ENCODE measurements at regions not wholly inside any gene's neighbourhood (a gene's known extent, or its start where the extent isn't known, plus 50 kb on each side); places are given as distances from the start of the nearest gene placed in this dataset.

DNA sequence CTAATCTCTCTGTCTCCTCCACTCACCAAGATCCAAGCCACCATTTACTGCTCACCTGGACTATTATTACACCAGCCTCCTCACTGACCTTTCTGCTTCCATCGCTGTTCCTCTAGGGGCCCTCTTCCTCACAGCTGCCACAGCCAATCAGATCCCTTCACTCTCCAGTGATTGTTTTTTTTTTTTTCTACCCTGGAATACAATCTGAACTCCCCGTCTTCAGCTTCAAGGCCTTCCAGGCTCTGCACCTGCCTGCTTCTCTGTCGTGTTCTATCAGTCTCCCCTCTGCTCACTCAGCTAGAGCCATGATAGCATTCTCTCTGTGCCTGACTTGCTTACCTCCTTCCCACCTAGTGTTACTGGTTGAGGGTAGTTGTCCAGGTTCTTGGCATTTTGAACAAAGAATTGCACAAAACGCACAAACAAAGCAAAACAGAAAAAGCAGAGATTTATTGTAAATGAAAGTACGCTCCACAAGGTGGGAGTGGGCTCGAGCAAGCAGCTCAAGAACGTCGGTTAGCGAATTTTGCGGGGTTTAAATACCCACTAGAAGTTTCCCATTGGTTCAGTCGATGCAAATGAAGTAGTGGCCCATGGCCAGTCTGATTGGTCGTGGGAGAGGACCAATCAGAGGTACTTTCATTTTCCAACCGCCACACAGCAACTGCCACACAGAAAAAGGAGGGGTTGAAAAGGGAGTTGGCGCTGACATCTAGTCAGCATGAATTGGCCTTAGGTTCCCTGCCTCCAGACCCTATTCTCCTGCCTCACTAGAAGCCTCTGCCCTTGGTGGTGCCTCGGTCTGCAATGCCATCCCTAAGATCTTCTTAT lies 188.9 kb downstream of the TLE3 start:
- Histone ChIP-seq H2AFZ (ENCODE audit: low read length) (no peak overlapping the region), H3K4me2 (ENCODE audit: low read length) (no peak overlapping the region), H3K36me3 (ENCODE audit: insufficient read depth, low read length) (no peaks in the 10 kb centered on the region), H3K27ac (ENCODE audit: low read depth, low read length, poor library complexity, severe bottlenecking) (no peak overlapping the region), H3K79me2 (ENCODE audit: insufficient read depth, low read depth, low read length) (no peaks in the 10 kb centered on the region), H3K4me3 (ENCODE audit: low read depth, low read length, poor library complexity, severe bottlenecking) (no peak overlapping the region), H4K20me1 (ENCODE audit: insufficient read depth, low read length) (no peaks in the 10 kb centered on the region), H3K9me2 (ENCODE audit: insufficient read depth, low read length) (no peaks in the 10 kb centered on the region), H3K4me1 (ENCODE audit: insufficient read depth, low read length, poor library complexity, severe bottlenecking) (peaks cover 28% of the 10 kb centered on the region), H3K9me3 (ENCODE audit: low read length) (no peaks in the 10 kb centered on the region)
- no peak for TF ChIP-seq EZH2phosphoT487 (IDR thresholded peaks at IDR 0.05; ENCODE audit: borderline replicate concordance, low read depth, low read length)
- TF ChIP-seq, protein P1, sequence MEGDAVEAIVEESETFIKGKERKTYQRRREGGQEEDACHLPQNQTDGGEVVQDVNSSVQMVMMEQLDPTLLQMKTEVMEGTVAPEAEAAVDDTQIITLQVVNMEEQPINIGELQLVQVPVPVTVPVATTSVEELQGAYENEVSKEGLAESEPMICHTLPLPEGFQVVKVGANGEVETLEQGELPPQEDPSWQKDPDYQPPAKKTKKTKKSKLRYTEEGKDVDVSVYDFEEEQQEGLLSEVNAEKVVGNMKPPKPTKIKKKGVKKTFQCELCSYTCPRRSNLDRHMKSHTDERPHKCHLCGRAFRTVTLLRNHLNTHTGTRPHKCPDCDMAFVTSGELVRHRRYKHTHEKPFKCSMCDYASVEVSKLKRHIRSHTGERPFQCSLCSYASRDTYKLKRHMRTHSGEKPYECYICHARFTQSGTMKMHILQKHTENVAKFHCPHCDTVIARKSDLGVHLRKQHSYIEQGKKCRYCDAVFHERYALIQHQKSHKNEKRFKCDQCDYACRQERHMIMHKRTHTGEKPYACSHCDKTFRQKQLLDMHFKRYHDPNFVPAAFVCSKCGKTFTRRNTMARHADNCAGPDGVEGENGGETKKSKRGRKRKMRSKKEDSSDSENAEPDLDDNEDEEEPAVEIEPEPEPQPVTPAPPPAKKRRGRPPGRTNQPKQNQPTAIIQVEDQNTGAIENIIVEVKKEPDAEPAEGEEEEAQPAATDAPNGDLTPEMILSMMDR (conservative IDR thresholded peaks at IDR 0.05; ENCODE audit: low read length): no peak
- no peak for DNase-seq (ENCODE audit: low spot score)
- CTCF ChIA-PET (ENCODE audit: unreplicated experiment): no interaction called here
- POLR2A ChIA-PET: interaction anchor here (1.4 kb wide), 1 partner anchor 11 kb away, joined by 4 read pairs; no protein-coding TSS in a partner anchor
- BruUV-seq (replicated peaks): no TSS peak
- intact Hi-C loops (cut with micrococcal nuclease; ENCODE audit: unreplicated experiment): no loop called here

DNA sequence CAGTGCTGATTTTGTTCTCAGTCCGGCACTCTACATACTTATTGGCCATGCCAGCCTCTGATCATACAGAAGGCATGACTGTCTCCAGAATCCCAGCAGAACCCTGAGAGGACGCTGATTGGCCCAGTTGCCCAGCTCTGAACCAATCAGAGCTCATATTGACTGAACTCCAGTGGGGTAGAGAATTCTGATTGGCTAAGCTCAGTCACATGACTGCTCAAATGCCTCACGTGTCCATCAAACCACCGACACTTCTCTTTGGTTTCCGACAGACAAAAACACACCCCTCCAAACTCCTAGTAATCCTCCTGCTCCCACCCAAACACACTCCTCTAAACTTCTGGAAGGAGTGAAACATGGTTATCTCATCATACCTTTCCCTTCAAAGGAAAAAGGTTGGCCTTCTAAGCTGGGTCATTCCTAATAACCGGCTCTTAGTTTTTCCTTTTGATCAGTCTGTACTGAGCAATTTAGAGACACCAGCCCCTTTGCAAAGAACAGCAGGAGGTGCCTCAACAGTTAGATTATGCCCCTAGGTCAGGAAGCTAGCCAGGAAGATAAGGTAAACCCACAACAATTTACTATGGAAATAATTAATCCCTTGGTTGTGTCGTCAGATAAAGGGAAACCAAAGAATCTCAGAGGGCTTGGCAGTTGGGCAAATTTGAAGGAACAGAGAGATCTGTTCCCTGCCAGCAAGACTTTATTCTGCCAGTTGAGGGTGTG lies 187.8 kb downstream of the TLE3 start:
- BruUV-seq (replicated peaks): no TSS peak

DNA sequence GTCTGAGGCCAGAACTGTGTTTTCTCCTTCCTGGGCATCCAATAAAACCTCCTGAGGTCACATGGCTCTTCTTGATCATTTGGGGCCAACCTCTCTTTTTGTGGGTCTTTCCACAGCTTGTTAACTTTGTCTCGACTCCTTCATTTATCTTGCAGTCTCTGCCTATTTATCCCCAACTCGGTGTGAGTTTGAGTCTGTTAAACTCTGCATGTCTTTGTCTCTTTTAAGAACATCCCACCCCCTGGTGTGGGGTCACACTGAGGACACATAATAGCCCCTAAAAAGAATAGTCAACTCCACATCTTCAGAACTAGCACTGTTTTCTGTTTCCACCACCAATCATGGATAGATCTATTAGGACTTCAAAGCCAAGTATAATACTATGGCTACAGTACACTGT lies 187.2 kb downstream of the TLE3 start:
- Histone ChIP-seq H3K4me1 (ENCODE audit: insufficient read depth, low read length, poor library complexity, severe bottlenecking) (peaks cover 33% of the 10 kb centered on the region), H3K9me3 (ENCODE audit: low read length) (no peaks in the 10 kb centered on the region), H2AFZ (ENCODE audit: low read length) (no peak overlapping the region), H3K79me2 (ENCODE audit: insufficient read depth, low read depth, low read length) (no peaks in the 10 kb centered on the region), H3K27ac (ENCODE audit: low read depth, low read length, poor library complexity, severe bottlenecking) (no peak overlapping the region), H3K36me3 (ENCODE audit: insufficient read depth, low read length) (no peaks in the 10 kb centered on the region), H3K4me3 (ENCODE audit: low read depth, low read length, poor library complexity, severe bottlenecking) (no peak overlapping the region), H3K4me2 (ENCODE audit: low read length) (no peak overlapping the region), H4K20me1 (ENCODE audit: insufficient read depth, low read length) (no peaks in the 10 kb centered on the region), H3K9me2 (ENCODE audit: insufficient read depth, low read length) (no peaks in the 10 kb centered on the region)
- CTCF ChIA-PET (ENCODE audit: unreplicated experiment): no interaction called here
- intact Hi-C loops (cut with micrococcal nuclease; ENCODE audit: unreplicated experiment): no loop called here
- no peak for TF ChIP-seq EZH2phosphoT487 (IDR thresholded peaks at IDR 0.05; ENCODE audit: borderline replicate concordance, low read depth, low read length)
- TF ChIP-seq, protein P1 (conservative IDR thresholded peaks at IDR 0.05; ENCODE audit: low read length): no peak
- BruUV-seq (replicated peaks): no TSS peak
- DNase-seq (ENCODE audit: low spot score): no peak
- POLR2A ChIA-PET: interaction anchor here (0.8 kb wide), 1 partner anchor 109 kb away, joined by 3 read pairs; no protein-coding TSS in a partner anchor

More for the DNA sequence above, 187.8 kb downstream of the TLE3 start:
- intact Hi-C loops (cut with micrococcal nuclease; ENCODE audit: unreplicated experiment): no loop called here
- CTCF ChIA-PET (ENCODE audit: unreplicated experiment): no interaction called here
- Histone ChIP-seq H2AFZ (ENCODE audit: low read length) (no peak overlapping the region), H3K9me2 (ENCODE audit: insufficient read depth, low read length) (no peaks in the 10 kb centered on the region), H4K20me1 (ENCODE audit: insufficient read depth, low read length) (no peaks in the 10 kb centered on the region), H3K4me2 (ENCODE audit: low read length) (no peak overlapping the region), H3K79me2 (ENCODE audit: insufficient read depth, low read depth, low read length) (no peaks in the 10 kb centered on the region), H3K4me3 (ENCODE audit: low read depth, low read length, poor library complexity, severe bottlenecking) (no peak overlapping the region), H3K36me3 (ENCODE audit: insufficient read depth, low read length) (no peaks in the 10 kb centered on the region), H3K4me1 (ENCODE audit: insufficient read depth, low read length, poor library complexity, severe bottlenecking) (peaks cover 28% of the 10 kb centered on the region), H3K27ac (ENCODE audit: low read depth, low read length, poor library complexity, severe bottlenecking) (no peak overlapping the region), H3K9me3 (ENCODE audit: low read length) (no peaks in the 10 kb centered on the region)
- DNase-seq (ENCODE audit: low spot score): no peak
- POLR2A ChIA-PET: interaction anchor here (0.8 kb wide), 1 partner anchor 109 kb away, joined by 3 read pairs; no protein-coding TSS in a partner anchor
- TF ChIP-seq EZH2phosphoT487 (IDR thresholded peaks at IDR 0.05; ENCODE audit: borderline replicate concordance, low read depth, low read length): no peak
